ENCODE measurements at regions not wholly inside any gene's neighbourhood (a gene's known extent, or its start where the extent isn't known, plus 50 kb on each side); places are given as distances from the start of the nearest gene placed in this dataset.

DNA sequence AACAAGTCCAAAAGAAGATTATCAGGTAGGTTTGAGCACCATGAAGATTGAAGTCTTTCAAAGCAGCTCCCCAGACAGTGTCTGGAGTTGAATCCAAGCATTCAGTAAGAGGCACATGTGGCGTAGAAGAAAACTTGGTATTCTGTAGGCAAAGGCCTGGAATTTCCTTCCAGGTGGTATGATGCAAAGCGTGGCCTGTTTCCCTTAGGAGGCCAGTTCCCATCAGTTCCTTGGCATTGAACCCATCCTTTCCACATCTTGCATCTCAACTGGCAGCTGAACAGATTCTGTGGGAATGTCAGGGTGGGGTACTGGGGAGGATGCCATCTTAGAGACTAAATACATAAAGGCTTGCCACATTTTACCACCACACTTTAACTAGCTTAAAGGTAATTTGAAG is 516.0 kb downstream of the BTBD3 start:
- no peak for TF ChIP-seq CTCF (IDR thresholded peaks at IDR 0.05; ENCODE audit: low read depth, low read length)
- no peak for DNase-seq (ENCODE audit: extremely low read depth, low read depth)

- DNase-seq (ENCODE audit: extremely low read depth, low read depth), result no peak
- no peak for TF ChIP-seq CTCF (IDR thresholded peaks at IDR 0.05; ENCODE audit: low read depth, low read length)
Observed at GRCh38 chr20:12434672-12435071, 517.0 kb downstream of the BTBD3 start.

DNA sequence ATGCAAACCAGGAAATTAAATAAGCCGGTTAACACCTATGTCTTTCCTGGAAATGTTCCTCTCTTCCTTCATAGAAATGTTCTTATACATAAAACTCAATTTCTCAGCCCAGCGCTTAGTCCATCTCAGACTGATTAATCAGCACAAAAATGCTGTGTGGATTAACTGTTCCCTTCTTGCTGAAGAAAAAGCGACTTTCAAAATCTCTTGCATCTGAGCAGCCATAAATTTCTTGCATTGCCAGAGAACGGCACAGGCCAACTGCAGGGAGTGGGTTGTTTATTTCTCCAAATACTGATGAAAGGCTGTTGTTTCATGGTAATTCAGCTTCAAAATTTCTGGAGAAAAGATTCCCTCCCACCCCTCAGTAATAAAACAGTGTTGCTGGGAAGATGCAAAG is 517.6 kb downstream of the BTBD3 start:
- DNase-seq (ENCODE audit: extremely low read depth, low read depth), result no peak
- no peak for TF ChIP-seq CTCF (IDR thresholded peaks at IDR 0.05; ENCODE audit: low read depth, low read length)

GRCh38 chr20:12453711-12454110 is 536.0 kb downstream of the BTBD3 start:
- no peak for DNase-seq (ENCODE audit: extremely low read depth, low read depth)
- TF ChIP-seq CTCF (IDR thresholded peaks at IDR 0.05; ENCODE audit: low read depth, low read length), result no peak

- TF ChIP-seq CTCF (IDR thresholded peaks at IDR 0.05; ENCODE audit: low read depth, low read length), result no peak
- DNase-seq (ENCODE audit: extremely low read depth, low read depth), result no peak
Observed at GRCh38 chr20:12455148-12455547, 537.5 kb downstream of the BTBD3 start.

DNA sequence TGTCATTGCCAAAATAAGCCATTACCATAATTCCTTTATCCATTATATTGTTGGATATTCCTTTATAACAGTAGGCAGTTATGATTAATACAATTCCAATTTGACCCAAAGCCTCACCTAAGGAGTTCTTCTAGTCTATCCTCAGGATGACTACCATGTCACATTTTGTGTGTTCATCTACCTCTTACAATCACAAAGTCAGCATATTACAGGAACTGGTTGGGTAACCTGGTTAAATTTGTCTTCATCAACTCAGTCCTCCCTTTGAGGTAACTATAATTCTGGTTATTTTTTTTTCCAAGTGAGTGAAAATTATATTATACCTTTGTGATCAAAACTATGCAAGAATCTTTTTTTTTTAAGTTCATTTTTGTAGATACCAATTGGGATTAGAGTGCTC is 540.5 kb downstream of the BTBD3 start:
- TF ChIP-seq CTCF (IDR thresholded peaks at IDR 0.05; ENCODE audit: low read depth, low read length), result no peak
- no peak for DNase-seq (ENCODE audit: extremely low read depth, low read depth)

- TF ChIP-seq CTCF (IDR thresholded peaks at IDR 0.05; ENCODE audit: low read depth, low read length), result no peak
- no peak for DNase-seq (ENCODE audit: extremely low read depth, low read depth)
Observed at GRCh38 chr20:12464036-12464435, 544.7 kb upstream of the SPTLC3 start.

Data from AG09319 (cell line).